Breast epithelium (tissue), 4 donors: ENCODE measurements at regions not wholly inside any gene's neighbourhood (a gene's known extent, or its start where the extent isn't known, plus 50 kb on each side); places are given as distances from the start of the nearest gene placed in this dataset.
"Not testable (repeated sequence)": the region's sequence is repeated elsewhere in the genome, so short reads cannot be mapped to it uniquely, and the experiment has no call there.

Source experiments
- DNase-seq, 2 donors: peaks; one replicate each; pipeline ENCODE4 v3.0.0-alpha.2; 2019; ENCODE audit warnings: low spot score in 2 of 2
- H3K27ac ChIP-seq, 2 donors: fragments of 200-600 bp; sonication (generic) in 1 of 2; one replicate each; pipeline ENCODE4 v1.5.1; 2016 to 2019; ENCODE audit warnings: mild to moderate bottlenecking in 1 of 2
- H3K27me3 ChIP-seq, 2 donors: fragments of 200-600 bp; sonication (generic) in 1 of 2; one replicate each; pipeline versions ENCODE4 v1.5.1 to v1.6.0; 2017 to 2019; ENCODE audit warnings: control low read depth in 1 of 2, mild to moderate bottlenecking in 1 of 2
- H3K36me3 ChIP-seq: fragments of 200-600 bp; one replicate; pipeline ENCODE4 v1.5.1; 2019
- H3K4me1 ChIP-seq, 2 donors: fragments of 200-600 bp; sonication (generic); one replicate each; pipeline ENCODE4 v1.5.1; 2016 to 2019; ENCODE audit warnings: control low read depth in 1 of 2
- H3K4me3 ChIP-seq, 3 donors: fragments of 200-600 bp; sonication (generic); 1 replicate in 2 of 3; 2 replicates in 1 of 3; pipeline ENCODE4 v1.5.1; 2016 to 2019; ENCODE audit warnings: mild to moderate bottlenecking in 3 of 3, moderate library complexity in 2 of 3
- H3K9me3 ChIP-seq, 2 donors: fragments of 200-600 bp; sonication (generic) in 1 of 2; one replicate each; pipeline ENCODE4 v1.5.1; 2016 to 2019; ENCODE audit warnings: control low read depth in 1 of 2
- POLR2A ChIP-seq: fragments of 450-650 bp; IDR thresholded peaks from one replicate; pipeline ENCODE4 v1.6.1; 2016; ENCODE audit warnings: antibody characterized with exemption, mild to moderate bottlenecking, moderate library complexity
- POLR2AphosphoS5 ChIP-seq, 3 donors: sonication (generic); formaldehyde crosslinking; IDR thresholded peaks; one replicate each; pipeline ENCODE4 v1.6.1; 2017; ENCODE audit warnings: antibody characterized with exemption in 3 of 3
- intact Hi-C: fragments of 100-400 bp; cut with DNase I; formaldehyde crosslinking; loops from one replicate; pipeline ENCODE4 v1.15.1; 2023; ENCODE audit warnings: low total_unique reads
- TF ChIP-seq, protein P1 (sequence below), 3 donors: fragments of 450-650 bp; IDR thresholded peaks; one replicate each; pipeline ENCODE4 v1.5.1; 2016 to 2017; ENCODE audit warnings: antibody characterized with exemption in 3 of 3, mild to moderate bottlenecking in 3 of 3, moderate library complexity in 3 of 3

DNA sequence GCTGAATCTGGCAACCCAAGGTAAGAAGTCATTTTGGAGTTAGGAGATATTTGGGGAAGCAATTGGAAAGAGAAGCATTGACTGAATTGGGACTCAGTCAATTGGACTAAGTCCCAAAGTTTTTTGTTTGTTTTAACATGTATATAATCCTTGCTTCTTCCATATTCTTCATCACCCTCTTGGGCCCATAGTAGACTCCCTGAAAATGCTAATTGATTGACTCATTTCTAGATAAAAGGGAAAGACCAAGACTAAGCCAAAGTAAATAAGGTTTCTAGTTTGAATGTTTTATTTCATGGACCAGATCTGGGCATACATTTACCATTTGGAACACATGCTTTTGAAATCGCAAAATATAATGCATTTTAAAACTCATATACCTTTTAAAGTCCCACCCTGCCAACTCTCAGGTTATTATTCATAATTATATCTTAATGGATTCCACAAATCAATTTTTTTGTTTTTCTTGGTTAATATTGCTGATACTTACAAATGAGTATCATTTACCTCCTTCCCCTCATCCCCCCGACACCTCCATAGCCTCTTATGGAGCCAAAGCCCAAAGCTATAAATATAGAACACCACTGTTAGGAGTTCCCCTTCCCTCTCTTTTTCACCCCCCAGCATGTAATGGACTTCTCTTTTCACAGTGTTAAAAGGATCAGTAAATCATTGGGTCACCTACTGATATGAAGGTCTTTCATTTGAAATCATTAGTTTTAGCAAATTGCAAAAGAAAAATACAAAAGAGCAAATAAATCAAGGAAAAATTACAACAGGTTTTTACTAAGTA lies 674.0 kb upstream of the SOX9 start:
- no peak for DNase-seq
- intact Hi-C loops: no loop called here
- Histone ChIP-seq H3K36me3 (no peaks in the 10 kb centered on the region), H3K4me1 (no peaks in the 10 kb centered on the region), H3K9me3 (no peaks in the 10 kb centered on the region), H3K4me3 (no peak overlapping the region), H3K27ac (no peak overlapping the region), H3K27me3 (no peaks in the 10 kb centered on the region)
- TF ChIP-seq, protein P1, sequence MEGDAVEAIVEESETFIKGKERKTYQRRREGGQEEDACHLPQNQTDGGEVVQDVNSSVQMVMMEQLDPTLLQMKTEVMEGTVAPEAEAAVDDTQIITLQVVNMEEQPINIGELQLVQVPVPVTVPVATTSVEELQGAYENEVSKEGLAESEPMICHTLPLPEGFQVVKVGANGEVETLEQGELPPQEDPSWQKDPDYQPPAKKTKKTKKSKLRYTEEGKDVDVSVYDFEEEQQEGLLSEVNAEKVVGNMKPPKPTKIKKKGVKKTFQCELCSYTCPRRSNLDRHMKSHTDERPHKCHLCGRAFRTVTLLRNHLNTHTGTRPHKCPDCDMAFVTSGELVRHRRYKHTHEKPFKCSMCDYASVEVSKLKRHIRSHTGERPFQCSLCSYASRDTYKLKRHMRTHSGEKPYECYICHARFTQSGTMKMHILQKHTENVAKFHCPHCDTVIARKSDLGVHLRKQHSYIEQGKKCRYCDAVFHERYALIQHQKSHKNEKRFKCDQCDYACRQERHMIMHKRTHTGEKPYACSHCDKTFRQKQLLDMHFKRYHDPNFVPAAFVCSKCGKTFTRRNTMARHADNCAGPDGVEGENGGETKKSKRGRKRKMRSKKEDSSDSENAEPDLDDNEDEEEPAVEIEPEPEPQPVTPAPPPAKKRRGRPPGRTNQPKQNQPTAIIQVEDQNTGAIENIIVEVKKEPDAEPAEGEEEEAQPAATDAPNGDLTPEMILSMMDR (IDR thresholded peaks at IDR 0.05): no peak
- TF ChIP-seq POLR2AphosphoS5 (IDR thresholded peaks at IDR 0.05) (no peak), POLR2A (no peak)

DNA sequence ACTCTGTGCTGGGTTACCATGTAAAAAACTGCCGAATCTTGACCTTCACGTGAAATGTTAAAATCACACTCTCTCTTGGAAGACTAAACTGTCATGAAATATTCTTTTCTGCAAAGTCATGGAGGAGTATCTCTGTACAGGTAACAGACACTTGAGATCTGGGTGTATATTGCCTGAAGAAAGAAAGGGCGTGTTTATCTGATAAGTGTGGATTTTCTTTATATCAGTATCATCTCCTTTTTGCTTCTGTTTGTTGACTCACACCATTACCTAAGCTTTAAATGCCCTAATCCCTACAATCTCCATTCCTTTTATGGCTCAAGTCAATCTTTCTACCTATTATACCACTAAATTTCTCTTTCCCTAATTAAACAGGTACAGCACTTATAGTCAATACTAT lies 673.2 kb upstream of the SOX9 start:
- H3K36me3 ChIP-seq: no peaks in the 10 kb centered on the region
- intact Hi-C loops: no loop called here
- no peaks in the 10 kb centered on the region for H3K4me1 ChIP-seq
- no peak for DNase-seq
- no peak overlapping the region for H3K27ac ChIP-seq
- no peaks in the 10 kb centered on the region for H3K9me3 ChIP-seq
- H3K27me3 ChIP-seq: no peaks in the 10 kb centered on the region
- no peak overlapping the region for H3K4me3 ChIP-seq
- no peak for TF ChIP-seq POLR2AphosphoS5 (IDR thresholded peaks at IDR 0.05)
- no peak for TF ChIP-seq POLR2A
- TF ChIP-seq, protein P1 (IDR thresholded peaks at IDR 0.05): no peak

DNA sequence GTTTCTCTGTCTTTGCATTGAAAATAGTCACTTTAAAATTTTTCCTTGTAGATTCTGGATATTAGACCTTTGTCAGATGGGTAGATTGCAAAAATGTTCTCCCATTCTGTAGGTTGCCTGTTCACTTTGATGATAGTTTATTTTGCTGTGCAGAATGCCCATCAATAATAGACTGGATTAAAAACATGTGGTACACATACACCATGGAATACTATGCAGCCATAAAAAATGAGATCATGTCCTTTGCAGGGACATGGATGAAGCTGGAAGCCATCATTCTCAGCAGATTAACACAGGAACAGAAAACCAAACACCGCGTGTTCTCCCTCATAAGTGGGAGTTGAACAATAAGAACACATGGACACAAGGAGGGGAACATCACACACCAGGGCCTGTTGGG lies 670.2 kb upstream of the SOX9 start:
- H3K36me3 ChIP-seq, H3K27me3 ChIP-seq, H3K4me1 ChIP-seq, intact Hi-C loops, H3K4me3 ChIP-seq, DNase-seq, H3K9me3 ChIP-seq, H3K27ac ChIP-seq: not testable (repeated sequence)

DNA sequence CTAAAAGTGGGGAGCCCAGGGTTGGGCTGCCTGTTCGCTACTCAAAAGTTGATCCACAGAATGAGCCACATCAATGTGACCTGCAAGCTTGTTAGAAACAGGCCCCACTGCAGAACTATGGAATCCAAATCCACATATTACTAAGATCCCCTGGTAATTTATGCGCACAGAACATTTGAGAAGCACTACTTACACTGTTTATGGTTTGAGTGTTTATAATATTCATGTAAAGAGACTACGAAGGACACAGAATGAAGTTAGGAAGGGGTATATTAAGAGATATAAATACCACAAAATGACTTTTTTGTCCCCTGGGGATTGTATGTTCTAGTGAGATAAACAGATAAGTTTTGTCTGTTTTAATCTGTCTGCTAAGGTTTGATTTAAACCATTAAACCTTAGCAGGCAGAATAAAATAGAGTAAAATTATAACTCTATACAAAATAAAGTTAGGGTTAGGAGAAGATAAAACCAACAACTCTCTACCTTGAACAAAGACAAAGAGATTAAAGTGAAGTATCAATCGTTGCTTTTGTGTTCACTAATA lies 666.9 kb upstream of the SOX9 start:
- Histone ChIP-seq H3K4me3 (no peak overlapping the region), H3K9me3 (no peaks in the 10 kb centered on the region), H3K27me3 (no peaks in the 10 kb centered on the region), H3K27ac (no peak overlapping the region), H3K36me3 (no peaks in the 10 kb centered on the region), H3K4me1 (no peaks in the 10 kb centered on the region)
- TF ChIP-seq POLR2AphosphoS5 (IDR thresholded peaks at IDR 0.05) (no peak), POLR2A (no peak)
- TF ChIP-seq, protein P1 (IDR thresholded peaks at IDR 0.05): no peak
- no peak for DNase-seq
- intact Hi-C loops: loop anchor here (1.0 kb wide), 1 partner anchor 16 kb away; no protein-coding TSS in a partner anchor

DNA sequence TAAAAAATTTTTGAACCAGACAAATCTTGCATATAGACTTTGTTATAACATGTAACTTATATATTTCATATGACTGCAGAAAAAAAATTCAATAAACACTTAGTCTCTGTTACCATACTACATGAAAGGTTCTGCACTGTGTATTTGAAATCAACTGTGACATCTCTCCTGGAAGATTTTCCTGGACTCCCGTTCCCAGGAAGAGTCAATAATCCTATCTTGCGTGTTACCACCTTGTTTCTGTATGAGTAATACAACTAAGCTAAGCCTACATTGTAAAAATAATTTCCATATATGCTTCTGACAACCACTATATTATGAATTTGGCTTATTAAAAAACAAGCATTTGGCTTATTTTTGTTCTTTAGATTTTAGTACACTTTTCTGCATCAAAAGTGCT lies 665.6 kb upstream of the SOX9 start:
- H3K4me3 ChIP-seq: no peak overlapping the region
- no peak for TF ChIP-seq POLR2A
- no peak for TF ChIP-seq POLR2AphosphoS5 (IDR thresholded peaks at IDR 0.05)
- TF ChIP-seq, protein P1 (IDR thresholded peaks at IDR 0.05): no peak
- H3K4me1 ChIP-seq: no peaks in the 10 kb centered on the region
- DNase-seq: no peak
- H3K27me3 ChIP-seq: no peaks in the 10 kb centered on the region
- no peak overlapping the region for H3K27ac ChIP-seq
- H3K36me3 ChIP-seq: no peaks in the 10 kb centered on the region
- intact Hi-C loops: no loop called here
- H3K9me3 ChIP-seq: no peaks in the 10 kb centered on the region
